Esophagus (tissue), 2 donors: ENCODE measurements at regions not wholly inside any gene's neighbourhood (a gene's known extent, or its start where the extent isn't known, plus 50 kb on each side); places are given as distances from the start of the nearest gene placed in this dataset.
"Not testable (repeated sequence)": the region's sequence is repeated elsewhere in the genome, so short reads cannot be mapped to it uniquely, and the experiment has no call there.

Source experiments
- H3K27ac ChIP-seq, 2 donors: one replicate each; pipeline ENCODE4 v1.5.1; 2013; ENCODE audit warnings: low read depth in 2 of 2, mild to moderate bottlenecking in 2 of 2, inconsistent platforms in 1 of 2, low read length in 1 of 2, moderate library complexity in 1 of 2
- H3K27me3 ChIP-seq, 2 donors: one replicate each; pipeline ENCODE4 v1.6.1; 2013; ENCODE audit warnings: low read length in 2 of 2, control low read depth in 1 of 2, mild to moderate bottlenecking in 1 of 2; ENCODE audit not compliant: insufficient read depth in 2 of 2, control insufficient read depth in 1 of 2
- H3K36me3 ChIP-seq, 2 donors: one replicate each; pipeline ENCODE4 v1.6.1; 2013; ENCODE audit warnings: low read length in 1 of 2; ENCODE audit not compliant: control insufficient read depth in 2 of 2, insufficient read depth in 2 of 2
- H3K4me1 ChIP-seq, 2 donors: one replicate each; pipeline ENCODE4 v1.6.1; 2013; ENCODE audit warnings: low read length in 1 of 2; ENCODE audit not compliant: control insufficient read depth in 2 of 2, insufficient read depth in 2 of 2
- H3K4me3 ChIP-seq, 2 donors: one replicate each; pipeline ENCODE4 v1.5.1; 2013; ENCODE audit warnings: low read length in 2 of 2, mild to moderate bottlenecking in 2 of 2, low read depth in 1 of 2, moderate library complexity in 1 of 2
- H3K9me3 ChIP-seq, 2 donors: one replicate each; pipeline ENCODE4 v1.6.1; 2013; ENCODE audit warnings: mild to moderate bottlenecking in 2 of 2, low read depth in 1 of 2, low read length in 1 of 2, moderate library complexity in 1 of 2; ENCODE audit not compliant: control insufficient read depth in 2 of 2, insufficient read depth in 1 of 2
- WGBS, 2 donors: extraction: QIAGEN DNeasy Blood & Tissue Kit; methylation state at CpG; one replicate each; pipeline ENCODE4 v1.1.7; 2013; 5-methylcytosine and 5-hydroxymethylcytosine counted together
- donor health status: healthy with polysubstance abuse.
- donor health status: Bipolar disorder and iron deficiency.

GRCh38 chr4:187387739-187388138 is 607.8 kb upstream of the ZFP42 start:
- no peaks in the 10 kb centered on the region for H3K27me3 ChIP-seq
- H3K4me3 ChIP-seq, result no peak overlapping the region
- 64 to 75% methylated on average over 5 of the region's 5 CpGs for WGBS, 2 donors
- no peaks in the 10 kb centered on the region for H3K4me1 ChIP-seq
- no peak overlapping the region for H3K27ac ChIP-seq
- no peaks in the 10 kb centered on the region for H3K36me3 ChIP-seq
- peaks cover 0 to 2% of the 10 kb centered on the region in 2 donors for H3K9me3 ChIP-seq

- WGBS, 2 donors, result 82 to 83% methylated on average over 4 of the region's 4 CpGs
- H3K27ac ChIP-seq, result no peak overlapping the region
- H3K27me3 ChIP-seq, result no peaks in the 10 kb centered on the region
- no peak overlapping the region for H3K4me3 ChIP-seq
- H3K36me3 ChIP-seq, result no peaks in the 10 kb centered on the region
- peaks cover 0 to 2% of the 10 kb centered on the region in 2 donors for H3K9me3 ChIP-seq
- no peaks in the 10 kb centered on the region for H3K4me1 ChIP-seq
Observed at GRCh38 chr4:187389420-187389819, 606.2 kb upstream of the ZFP42 start.

GRCh38 chr4:187390646-187391045 is 604.9 kb upstream of the ZFP42 start:
- Histone ChIP-seq H3K36me3 (no peaks in the 10 kb centered on the region), H3K27me3 (no peaks in the 10 kb centered on the region), H3K4me1 (no peaks in the 10 kb centered on the region), H3K9me3 (peaks cover 0 to 2% of the 10 kb centered on the region in 2 donors), H3K4me3 (no peak overlapping the region), H3K27ac (no peak overlapping the region)
- WGBS, 2 donors, result 85 to 100% methylated on average over 1 of the region's 1 CpG

GRCh38 chr4:187393531-187394344 is 601.8 kb upstream of the ZFP42 start:
- H3K9me3 ChIP-seq, result peaks cover 0 to 2% of the 10 kb centered on the region in 2 donors
- no peak overlapping the region for H3K4me3 ChIP-seq
- WGBS, 2 donors, result 69 to 79% methylated on average over 3 of the region's 3 CpGs
- no peaks in the 10 kb centered on the region for H3K27me3 ChIP-seq
- H3K4me1 ChIP-seq, result no peaks in the 10 kb centered on the region
- no peaks in the 10 kb centered on the region for H3K36me3 ChIP-seq
- H3K27ac ChIP-seq, result no peak overlapping the region

- Histone ChIP-seq H3K36me3 (no peaks in the 10 kb centered on the region), H3K9me3 (peaks cover 0 to 2% of the 10 kb centered on the region in 2 donors), H3K27ac (no peak overlapping the region), H3K4me1 (no peaks in the 10 kb centered on the region), H3K27me3 (no peaks in the 10 kb centered on the region), H3K4me3 (no peak overlapping the region)
- 74% methylated on average over 6 of the region's 6 CpGs for WGBS, 2 donors
Observed at GRCh38 chr4:187396106-187396505, 599.5 kb upstream of the ZFP42 start.

GRCh38 chr4:187408447-187408846 is 587.1 kb upstream of the ZFP42 start:
- not testable (repeated sequence) for H3K4me3 ChIP-seq, H3K27me3 ChIP-seq, H3K9me3 ChIP-seq, H3K27ac ChIP-seq, H3K36me3 ChIP-seq, H3K4me1 ChIP-seq
- WGBS, 2 donors, result 89 to 92% methylated on average over 10 of the region's 10 CpGs

GRCh38 chr4:187413564-187414358 is 581.8 kb upstream of the ZFP42 start:
- no peak overlapping the region for H3K4me3 ChIP-seq
- WGBS, 2 donors, result 78 to 84% methylated on average over 4 of the region's 4 CpGs
- H3K27me3 ChIP-seq, result no peaks in the 10 kb centered on the region
- H3K9me3 ChIP-seq, result no peaks in the 10 kb centered on the region
- H3K27ac ChIP-seq, result no peak overlapping the region
- H3K4me1 ChIP-seq, result no peaks in the 10 kb centered on the region
- H3K36me3 ChIP-seq, result no peaks in the 10 kb centered on the region

GRCh38 chr4:187414716-187415115 is 580.9 kb upstream of the ZFP42 start:
- Histone ChIP-seq H3K36me3 (no peaks in the 10 kb centered on the region), H3K27ac (no peak overlapping the region), H3K4me1 (no peaks in the 10 kb centered on the region), H3K9me3 (no peaks in the 10 kb centered on the region), H3K4me3 (no peak overlapping the region), H3K27me3 (no peaks in the 10 kb centered on the region)
- WGBS, 2 donors, result 56 to 72% methylated on average over 2 of the region's 2 CpGs

GRCh38 chr4:187415231-187415630 is 580.3 kb upstream of the ZFP42 start:
- 27 to 37% methylated on average over 3 of the region's 3 CpGs for WGBS, 2 donors

More at GRCh38 chr4:187415231-187415630, 580.3 kb upstream of the ZFP42 start:
- Histone ChIP-seq H3K36me3 (no peaks in the 10 kb centered on the region), H3K9me3 (no peaks in the 10 kb centered on the region), H3K4me3 (no peak overlapping the region), H3K4me1 (no peaks in the 10 kb centered on the region), H3K27me3 (no peaks in the 10 kb centered on the region), H3K27ac (no peak overlapping the region)
